Gastroesophageal sphincter (tissue), 3 donors: ENCODE measurements at regions not wholly inside any gene's neighbourhood (a gene's known extent, or its start where the extent isn't known, plus 50 kb on each side); places are given as distances from the start of the nearest gene placed in this dataset.

Source experiments
- POLR2A ChIP-seq, 2 donors: fragments of 450-650 bp; IDR thresholded peaks; one replicate each; pipeline ENCODE4 v1.6.1; 2017; ENCODE audit warnings: antibody characterized with exemption in 2 of 2, mild to moderate bottlenecking in 2 of 2, moderate library complexity in 1 of 2
- POLR2AphosphoS5 ChIP-seq: sonication (generic); formaldehyde crosslinking; IDR thresholded peaks from one replicate; pipeline ENCODE4 v1.6.1; 2017; ENCODE audit warnings: antibody characterized with exemption
- TF ChIP-seq, protein P1 (sequence below), 4 experiments: fragments of 200-600 bp in 2 of 4; fragments of 450-650 bp in 2 of 4; sonication (generic) in 1 of 4; IDR thresholded peaks; one replicate each; pipeline ENCODE4 v1.5.1; 2017 to 2019; ENCODE audit warnings: antibody characterized with exemption in 4 of 4, mild to moderate bottlenecking in 2 of 4, moderate library complexity in 2 of 4

DNA sequence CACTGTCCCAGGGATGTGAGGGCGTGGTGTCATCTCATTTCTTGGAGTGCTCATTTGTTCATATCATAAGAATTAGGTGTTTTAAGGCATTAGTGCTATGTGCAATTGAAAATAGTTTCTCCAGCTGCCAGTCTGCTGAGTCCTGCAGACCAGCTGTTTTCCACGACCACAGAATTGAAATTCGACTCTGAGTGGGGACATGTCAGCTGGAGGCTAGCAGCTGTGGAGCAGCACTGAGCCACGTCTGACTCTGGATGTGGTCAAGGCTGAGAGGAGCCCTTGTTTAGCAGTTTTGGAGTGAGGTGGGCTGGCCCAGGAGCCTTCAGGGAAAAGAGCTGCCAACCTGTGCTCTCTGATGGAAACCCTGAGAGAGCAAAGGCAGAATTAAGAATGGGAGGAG lies 156.3 kb upstream of the GRB10 start:
- TF ChIP-seq POLR2AphosphoS5 (no peak), POLR2A (IDR thresholded peaks at IDR 0.05) (no peak)
- TF ChIP-seq, protein P1, sequence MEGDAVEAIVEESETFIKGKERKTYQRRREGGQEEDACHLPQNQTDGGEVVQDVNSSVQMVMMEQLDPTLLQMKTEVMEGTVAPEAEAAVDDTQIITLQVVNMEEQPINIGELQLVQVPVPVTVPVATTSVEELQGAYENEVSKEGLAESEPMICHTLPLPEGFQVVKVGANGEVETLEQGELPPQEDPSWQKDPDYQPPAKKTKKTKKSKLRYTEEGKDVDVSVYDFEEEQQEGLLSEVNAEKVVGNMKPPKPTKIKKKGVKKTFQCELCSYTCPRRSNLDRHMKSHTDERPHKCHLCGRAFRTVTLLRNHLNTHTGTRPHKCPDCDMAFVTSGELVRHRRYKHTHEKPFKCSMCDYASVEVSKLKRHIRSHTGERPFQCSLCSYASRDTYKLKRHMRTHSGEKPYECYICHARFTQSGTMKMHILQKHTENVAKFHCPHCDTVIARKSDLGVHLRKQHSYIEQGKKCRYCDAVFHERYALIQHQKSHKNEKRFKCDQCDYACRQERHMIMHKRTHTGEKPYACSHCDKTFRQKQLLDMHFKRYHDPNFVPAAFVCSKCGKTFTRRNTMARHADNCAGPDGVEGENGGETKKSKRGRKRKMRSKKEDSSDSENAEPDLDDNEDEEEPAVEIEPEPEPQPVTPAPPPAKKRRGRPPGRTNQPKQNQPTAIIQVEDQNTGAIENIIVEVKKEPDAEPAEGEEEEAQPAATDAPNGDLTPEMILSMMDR (IDR thresholded peaks at IDR 0.05) = no peak
